H9 (cell line): ENCODE measurements at regions not wholly inside any gene's neighbourhood (a gene's known extent, or its start where the extent isn't known, plus 50 kb on each side); places are given as distances from the start of the nearest gene placed in this dataset.

ENCODE experiments used
- DNase-seq: peaks from one replicate; pipeline ENCODE4 v3.0.0-alpha.2; 2017
- H2AFZ ChIP-seq: one replicate; pipeline ENCODE4 v1.6.1; 2013; ENCODE audit warnings: mild to moderate bottlenecking, low read length, control low read depth, moderate library complexity
- H2AK5ac ChIP-seq: 2 replicates; pipeline ENCODE4 v1.6.1; 2013; ENCODE audit warnings: low read length, control low read depth, mixed read lengths; ENCODE audit not compliant: insufficient read length
- H2BK120ac ChIP-seq: one replicate; pipeline ENCODE4 v1.6.1; 2013; ENCODE audit warnings: low read depth, mild to moderate bottlenecking, low read length, control low read depth, inconsistent platforms; ENCODE audit not compliant: poor library complexity, severe bottlenecking
- H2BK12ac ChIP-seq: 2 replicates; pipeline ENCODE4 v1.6.1; 2013; ENCODE audit warnings: low read length, control low read depth, mixed read lengths, low read depth; ENCODE audit not compliant: insufficient read length
- H2BK15ac ChIP-seq: 2 replicates; pipeline ENCODE4 v1.6.1; 2013; ENCODE audit warnings: low read depth, low read length, control low read depth
- H2BK20ac ChIP-seq: one replicate; pipeline ENCODE4 v1.6.1; 2013; ENCODE audit warnings: low read depth, mild to moderate bottlenecking, low read length, control low read depth, inconsistent platforms; ENCODE audit not compliant: poor library complexity, severe bottlenecking
- H2BK5ac ChIP-seq: 2 replicates; pipeline ENCODE4 v1.6.1; 2013; ENCODE audit warnings: low read length, control low read depth, mixed read lengths; ENCODE audit not compliant: insufficient read length
- H3K14ac ChIP-seq: 2 replicates; pipeline ENCODE4 v1.6.1; 2013; ENCODE audit warnings: low read length, control low read depth; ENCODE audit not compliant: insufficient read depth
- H3K18ac ChIP-seq: 2 replicates; pipeline ENCODE4 v1.6.1; 2013; ENCODE audit warnings: low read depth, mild to moderate bottlenecking, mixed read lengths, low read length, control low read depth; ENCODE audit not compliant: insufficient read length
- H3K23ac ChIP-seq: 2 replicates; pipeline ENCODE4 v1.6.1; 2013; ENCODE audit warnings: low read length, control low read depth, mixed read lengths, low read depth; ENCODE audit not compliant: insufficient read length
- H3K23me2 ChIP-seq: 2 replicates; pipeline ENCODE4 v1.6.1; 2013; ENCODE audit warnings: low read depth, mild to moderate bottlenecking, mixed read lengths, low read length, control low read depth; ENCODE audit not compliant: insufficient read length, poor library complexity, severe bottlenecking
- H3K27ac ChIP-seq: 2 replicates; pipeline ENCODE4 v1.5.1; 2013; ENCODE audit warnings: low read length, control low read depth, mixed read lengths, low read depth; ENCODE audit not compliant: insufficient read length
- H3K27me3 ChIP-seq: 2 replicates; pipeline ENCODE4 v1.6.1; 2013; ENCODE audit warnings: low read length, control low read depth, inconsistent platforms; ENCODE audit not compliant: insufficient read depth
- H3K4ac ChIP-seq: 2 replicates; pipeline ENCODE4 v1.6.1; 2013; ENCODE audit warnings: low read depth, mild to moderate bottlenecking, control low read depth, inconsistent platforms, low read length, moderate library complexity
- H3K4me1 ChIP-seq: 2 replicates; pipeline ENCODE4 v1.6.1; 2013; ENCODE audit warnings: low read length, control low read depth, inconsistent platforms; ENCODE audit not compliant: insufficient read depth
- H3K4me2 ChIP-seq: 2 replicates; pipeline ENCODE4 v1.6.1; 2013; ENCODE audit warnings: low read length, control low read depth, mixed read lengths; ENCODE audit not compliant: insufficient read length, insufficient read depth
- H3K56ac ChIP-seq: 2 replicates; pipeline ENCODE4 v1.6.1; 2013; ENCODE audit warnings: low read depth, mild to moderate bottlenecking, mixed read lengths, low read length, control low read depth; ENCODE audit not compliant: insufficient read length
- H3K79me1 ChIP-seq: 2 replicates; pipeline ENCODE4 v1.6.1; 2013; ENCODE audit warnings: low read depth, mild to moderate bottlenecking, moderate library complexity, low read length, control low read depth, inconsistent platforms; ENCODE audit not compliant: insufficient read depth, poor library complexity, severe bottlenecking
- H3K79me2 ChIP-seq: 2 replicates; pipeline ENCODE4 v1.6.1; 2013; ENCODE audit warnings: low read length, control low read depth, inconsistent platforms; ENCODE audit not compliant: insufficient read depth
- H3K9ac ChIP-seq: 2 replicates; pipeline ENCODE4 v1.6.1; 2013; ENCODE audit warnings: low read length, control low read depth, mixed read lengths; ENCODE audit not compliant: insufficient read length; ENCODE audit errors: extremely low read depth
- H3K9me3 ChIP-seq: one replicate; pipeline ENCODE4 v1.6.1; 2013; ENCODE audit warnings: low read depth, low read length, inconsistent platforms; ENCODE audit not compliant: control insufficient read depth
- H3T11ph ChIP-seq: one replicate; pipeline ENCODE4 v1.6.1; 2013; ENCODE audit warnings: mild to moderate bottlenecking, low read length, control low read depth, inconsistent platforms
- H4K20me1 ChIP-seq: one replicate; pipeline ENCODE4 v1.6.1; 2013; ENCODE audit not compliant: control insufficient read depth, insufficient read length, insufficient read depth
- H4K5ac ChIP-seq: 2 replicates; pipeline ENCODE4 v1.6.1; 2013; ENCODE audit warnings: low read depth, mild to moderate bottlenecking, mixed read lengths, low read length, control low read depth; ENCODE audit not compliant: insufficient read length
- H4K8ac ChIP-seq: replicated peaks from 2 replicates; pipeline ENCODE4 v1.6.1; 2013; ENCODE audit warnings: low read length, control low read depth, mixed read lengths, low read depth; ENCODE audit not compliant: insufficient read length
- H4K91ac ChIP-seq: 2 replicates; pipeline ENCODE4 v1.6.1; 2013; ENCODE audit warnings: low read depth, mild to moderate bottlenecking, moderate library complexity, mixed read lengths, low read length, control low read depth; ENCODE audit not compliant: insufficient read length
- H3K27ac Mint-ChIP-seq, 3 experiments: 2 replicates in 2 of 3; 3 replicates in 1 of 3; pipeline ENCODE4 v1.8.0; 2020 to 2021; ENCODE audit warnings: mixed read lengths in 3 of 3, mild to moderate bottlenecking in 1 of 3, moderate library complexity in 1 of 3
- H3K27me3 Mint-ChIP-seq: 2 replicates; pipeline ENCODE4 v1.8.0; 2021; ENCODE audit warnings: low read depth, mild to moderate bottlenecking, moderate library complexity, mixed read lengths
- H3K36me3 Mint-ChIP-seq, 3 experiments: 2 replicates in 2 of 3; 3 replicates in 1 of 3; pipeline ENCODE4 v1.8.0; 2020 to 2021; ENCODE audit warnings: low read depth in 3 of 3, mixed read lengths in 3 of 3; ENCODE audit not compliant: insufficient read depth in 1 of 3
- H3K4me1 Mint-ChIP-seq, 2 experiments: 2 replicates each; pipeline ENCODE4 v1.8.0; 2020; ENCODE audit warnings: mixed read lengths in 2 of 2
- H3K4me3 Mint-ChIP-seq, 2 experiments: 2 replicates in 1 of 2; 3 replicates in 1 of 2; pipeline ENCODE4 v1.8.0; 2020 to 2021; ENCODE audit warnings: mild to moderate bottlenecking in 2 of 2, mixed read lengths in 2 of 2, moderate library complexity in 1 of 2
- H3K9me3 Mint-ChIP-seq, 2 experiments: 2 replicates in 1 of 2; 3 replicates in 1 of 2; pipeline ENCODE4 v1.8.0; 2020; ENCODE audit warnings: mild to moderate bottlenecking in 2 of 2, mixed read lengths in 2 of 2, moderate library complexity in 1 of 2
- CTCF ChIP-seq: fragments of 200-600 bp; sonication (generic); conservative IDR thresholded peaks from 3 replicates; pipeline ENCODE4 v1.8.0; 2021; ENCODE audit warnings: antibody characterized with exemption, mild to moderate bottlenecking
- WGBS: extraction: QIAGEN DNeasy Blood & Tissue Kit; methylation state at CpG from one replicate; pipeline ENCODE4 v1.1.7; 2013; ENCODE audit warnings: missing lambda C conversion rate, low lambda C conversion rate, mixed read lengths; ENCODE audit not compliant: insufficient read length; ENCODE audit errors: extremely low coverage; 5-methylcytosine and 5-hydroxymethylcytosine counted together

GRCh38 chr3:118497274-118497673 is 537.4 kb downstream of the IGSF11 start:
- Histone ChIP-seq H3K56ac (no peak overlapping the region), H3K23ac (no peak overlapping the region), H4K8ac (no peak overlapping the region), H3K14ac (no peak overlapping the region), H3K27me3 (no peaks in the 10 kb centered on the region), H3K9ac (no peak overlapping the region), H4K5ac (no peak overlapping the region), H3K79me1 (no peaks in the 10 kb centered on the region), H2BK20ac (no peak overlapping the region), H3T11ph (no peak overlapping the region), H4K91ac (no peak overlapping the region), H3K4me1 (no peaks in the 10 kb centered on the region), H3K4me2 (no peak overlapping the region), H3K4ac (no peak overlapping the region), H2AK5ac (no peak overlapping the region), H3K23me2 (no peaks in the 10 kb centered on the region), H3K18ac (no peak overlapping the region), H3K79me2 (no peaks in the 10 kb centered on the region), H2BK15ac (no peak overlapping the region), H2BK120ac (no peak overlapping the region), H3K27ac (no peak overlapping the region), H4K20me1 (no peaks in the 10 kb centered on the region), H2BK5ac (no peak overlapping the region), H2BK12ac (no peak overlapping the region), H3K9me3 (no peaks in the 10 kb centered on the region), H2AFZ (no peak overlapping the region)
- H3K4me3 Mint-ChIP-seq: no peak overlapping the region
- TF ChIP-seq CTCF: no peak
- peaks cover 0 to 4% of the 10 kb centered on the region in 2 experiments; a peak in 1 of 4 replicates for H3K4me1 Mint-ChIP-seq
- no peaks in the 10 kb centered on the region for H3K9me3 Mint-ChIP-seq
- no peak overlapping the region for H3K27ac Mint-ChIP-seq
- H3K27me3 Mint-ChIP-seq: no peaks in the 10 kb centered on the region
- no peaks in the 10 kb centered on the region; a peak in 1 of 7 replicates for H3K36me3 Mint-ChIP-seq
- no peak for DNase-seq
- WGBS: no CpG with 5 or more reads among the region's 3 CpGs
